NCI-H2227 treated with DMSO at 0.1 percent for 48 hours (cell line): ENCODE measurements at regions not wholly inside any gene's neighbourhood (a gene's known extent, or its start where the extent isn't known, plus 50 kb on each side); places are given as distances from the start of the nearest gene placed in this dataset.

Source experiments
- DNase-seq: peaks from one replicate; lab custom pipeline; 2025; lab: John Stamatoyannopoulos, UW

- no peak for DNase-seq
Observed at GRCh38 chr1:91151702-91152101, 129.9 kb upstream of the ZNF644 start.

GRCh38 chr1:91148641-91149069 lies 126.8 kb upstream of the ZNF644 start:
- no peak for DNase-seq

- DNase-seq = no peak
Observed at GRCh38 chr1:91141858-91142257, 120.0 kb upstream of the ZNF644 start.

GRCh38 chr1:91138959-91139358 lies 117.1 kb upstream of the ZNF644 start:
- DNase-seq = no peak

GRCh38 chr1:91137173-91137852 lies 115.5 kb upstream of the ZNF644 start:
- DNase-seq = no peak

GRCh38 chr1:91135799-91136198 lies 114.0 kb upstream of the ZNF644 start:
- DNase-seq = no peak

GRCh38 chr1:91133248-91133647 lies 111.4 kb upstream of the ZNF644 start:
- no peak for DNase-seq

GRCh38 chr1:91130256-91130985 lies 108.6 kb upstream of the ZNF644 start:
- DNase-seq = no peak

GRCh38 chr1:91129458-91129857 lies 107.6 kb upstream of the ZNF644 start:
- DNase-seq = no peak

- DNase-seq = no peak
Observed at GRCh38 chr1:91129017-91129416, 107.2 kb upstream of the ZNF644 start.

- DNase-seq = no peak
Observed at GRCh38 chr1:91124989-91125417, 103.2 kb upstream of the ZNF644 start.

- DNase-seq = no peak
Observed at GRCh38 chr1:91124290-91124985, 102.6 kb upstream of the ZNF644 start.

- no peak for DNase-seq
Observed at GRCh38 chr1:91123773-91124172, 101.9 kb upstream of the ZNF644 start.

GRCh38 chr1:91123319-91123718 lies 101.5 kb upstream of the ZNF644 start:
- no peak for DNase-seq

- no peak for DNase-seq
Observed at GRCh38 chr1:91122106-91122717, 100.4 kb upstream of the ZNF644 start.

- DNase-seq = no peak
Observed at GRCh38 chr1:91121366-91121765, 99.5 kb upstream of the ZNF644 start.

- no peak for DNase-seq
Observed at GRCh38 chr1:91120936-91121335, 99.1 kb upstream of the ZNF644 start.

- no peak for DNase-seq
Observed at GRCh38 chr1:91120421-91120820, 98.6 kb upstream of the ZNF644 start.

GRCh38 chr1:91104712-91105111 lies 82.9 kb upstream of the ZNF644 start:
- DNase-seq = no peak

- no peak for DNase-seq
Observed at GRCh38 chr1:91101328-91101727, 79.5 kb upstream of the ZNF644 start.

GRCh38 chr1:91099746-91100621 lies 78.1 kb upstream of the ZNF644 start:
- no peak for DNase-seq
